K562 (cell line): ENCODE measurements at regions not wholly inside any gene's neighbourhood (a gene's known extent, or its start where the extent isn't known, plus 50 kb on each side); places are given as distances from the start of the nearest gene placed in this dataset.

Experiments
- ATAC-seq: fragments of 200-7000 bp; cut with Tn5 transposase; 3 replicates; pipeline ENCODE4 v1.9.1; 2020; ENCODE audit warnings: moderate library complexity
- BruUV-seq: library from RNA; stranded (reverse); fragments of 400-500 nt; replicated peaks from 2 replicates; lab custom pipeline; 2021; lab: Mats Ljungman, UMichigan
- CTCF ChIA-PET: fragments of 300-600 bp; formaldehyde crosslinking; extraction: SDS; loops from one replicate; lab custom pipeline; 2021; ENCODE audit warnings: low intra/inter-chr PET ratio; lab: Yijun Ruan, JAX
- POLR2A ChIA-PET: fragments of 300-600, 350-650 bp; sonication (Branson Sonifier 250); formaldehyde crosslinking; extraction: SDS; loops from one replicate; lab custom pipeline; 2021; ENCODE audit warnings: antibody characterized with exemption, inconsistent platforms; lab: Yijun Ruan, JAX
- DNase-seq, 4 experiments: peaks; one replicate each; pipeline versions ENCODE4 v3.0.0 to v3.0.0-alpha.2; 2011 to 2018; ENCODE audit warnings: low spot score in 3 of 4, mixed read lengths in 3 of 4; ENCODE audit errors: extremely low read depth in 1 of 4
- FAIRE-seq: peaks from 2 replicates; lab custom pipeline; 2011; peaks lifted over from hg19 to GRCh38; lab: Jason Lieb, UNC
- H2AFZ ChIP-seq: 2 replicates; pipeline ENCODE4 v1.6.0; 2011; ENCODE audit warnings: low read depth, low read length, control low read depth, inconsistent platforms
- H3K27ac ChIP-seq: fragments of 200-600 bp; 3 replicates; pipeline ENCODE4 v1.8.0; 2011; ENCODE audit warnings: low read depth, mild to moderate bottlenecking, control low read depth, inconsistent platforms, low read length, moderate library complexity, mixed read lengths; ENCODE audit errors: extremely low read depth
- H3K27me3 ChIP-seq, 2 experiments: fragments of 300-600 bp in 1 of 2; 2 replicates in 1 of 2; 3 replicates in 1 of 2; pipeline versions ENCODE4 v1.6.0 to v1.8.0; 2011; ENCODE audit warnings: inconsistent platforms in 2 of 2, low read length in 2 of 2, mild to moderate bottlenecking in 1 of 2, mixed read lengths in 1 of 2, moderate library complexity in 1 of 2; ENCODE audit not compliant: control insufficient read depth in 2 of 2, insufficient read depth in 2 of 2
- H3K36me3 ChIP-seq: fragments of 300-600 bp; 3 replicates; pipeline ENCODE4 v1.8.0; 2011; ENCODE audit warnings: mild to moderate bottlenecking, low read length, inconsistent platforms; ENCODE audit not compliant: control insufficient read depth, insufficient read depth
- H3K4me1 ChIP-seq, 2 experiments: fragments of 200-600 bp in 1 of 2; replicated peaks in 1 of 2; 2 replicates in 1 of 2; 3 replicates in 1 of 2; pipeline versions ENCODE4 v1.5.1 to v1.8.0; 2011; ENCODE audit warnings: inconsistent platforms in 2 of 2, low read length in 2 of 2, mild to moderate bottlenecking in 1 of 2, mixed read lengths in 1 of 2, moderate library complexity in 1 of 2; ENCODE audit not compliant: control insufficient read depth in 2 of 2, insufficient read depth in 2 of 2
- H3K4me2 ChIP-seq: 2 replicates; pipeline ENCODE4 v1.6.1; 2011; ENCODE audit warnings: low read length, control low read depth, inconsistent platforms, mixed read lengths; ENCODE audit not compliant: insufficient read depth
- H3K4me3 ChIP-seq: fragments of 200-600 bp; sonication (generic), shearing (Covaris generic); 2 replicates; pipeline ENCODE4 v1.5.1; 2016; ENCODE audit warnings: control low read depth, inconsistent platforms
- H3K79me2 ChIP-seq: fragments of 200-600 bp; 3 replicates; pipeline ENCODE4 v1.8.0; 2011; ENCODE audit warnings: low read length, inconsistent platforms; ENCODE audit not compliant: control insufficient read depth, insufficient read depth
- H3K9ac ChIP-seq, 2 experiments: 2 replicates each; pipeline versions ENCODE4 v1.6.0 to v1.6.1; 2011; ENCODE audit warnings: low read depth in 2 of 2, low read length in 2 of 2, control low read depth in 1 of 2, inconsistent platforms in 1 of 2, mild to moderate bottlenecking in 1 of 2, mixed read lengths in 1 of 2; ENCODE audit not compliant: insufficient read depth in 1 of 2
- H3K9me1 ChIP-seq: one replicate; pipeline ENCODE4 v1.6.0; 2011; ENCODE audit warnings: inconsistent platforms, mild to moderate bottlenecking, low read length, moderate library complexity; ENCODE audit not compliant: control insufficient read depth, insufficient read depth
- H3K9me3 ChIP-seq: replicated peaks from 2 replicates; pipeline ENCODE4 v1.5.1; 2011; ENCODE audit warnings: low read depth, low read length, inconsistent platforms; ENCODE audit not compliant: control insufficient read depth, insufficient read depth
- H4K20me1 ChIP-seq: replicated peaks from 2 replicates; pipeline ENCODE4 v1.6.1; 2011; ENCODE audit warnings: low read length, inconsistent platforms, mixed read lengths; ENCODE audit not compliant: control insufficient read depth, insufficient read depth
- CEBPG ChIP-seq, 3 experiments: fragments of 200-800 bp in 1 of 3; sonication (Bioruptor generic) in 1 of 3; sonication (generic) in 1 of 3; formaldehyde crosslinking in 1 of 3; IDR thresholded peaks in 2 of 3; conservative IDR thresholded peaks in 1 of 3; 2 replicates each; pipeline versions ENCODE4 v1.6.1 to v1.8.0; 2016 to 2022; ENCODE audit warnings: missing compliant biosample characterization in 2 of 3, missing genetic modification characterization in 2 of 3, mild to moderate bottlenecking in 1 of 3, missing genetic modification reagents in 1 of 3
- DNMT1 ChIP-seq: fragments of 450-650 bp; IDR thresholded peaks from 2 replicates; pipeline ENCODE4 v1.6.1; 2016; ENCODE audit warnings: antibody characterized with exemption, mild to moderate bottlenecking
- ERF ChIP-seq: fragments of 450-650 bp; formaldehyde crosslinking; IDR thresholded peaks from 2 replicates; pipeline ENCODE4 v1.4.0; 2020; ENCODE audit warnings: mild to moderate bottlenecking, mixed read lengths
- KAT7 ChIP-seq: sonication (generic); formaldehyde crosslinking; IDR thresholded peaks from 2 replicates; pipeline ENCODE4 v1.8.0; 2022; ENCODE audit warnings: missing genetic modification reagents, mild to moderate bottlenecking, borderline replicate concordance
- MEIS2 ChIP-seq: fragments of 450-650 bp; IDR thresholded peaks from 2 replicates; pipeline ENCODE4 v1.6.1; 2014; ENCODE audit warnings: mild to moderate bottlenecking; ENCODE audit not compliant: partially characterized antibody
- MTA2 ChIP-seq: fragments of 450-650 bp; IDR thresholded peaks from 2 replicates; pipeline ENCODE4 v1.6.1; 2016; ENCODE audit warnings: low read depth
- RAD21 ChIP-seq, 2 experiments: fragments of 250-450 bp in 1 of 2; fragments of 450-650 bp in 1 of 2; sonication (Bioruptor Pico) in 1 of 2; formaldehyde crosslinking in 1 of 2; IDR thresholded peaks in 1 of 2; conservative IDR thresholded peaks in 1 of 2; 2 replicates each; pipeline versions ENCODE4 v1.4.0 to v1.8.0; 2020 to 2022; ENCODE audit warnings: mild to moderate bottlenecking in 2 of 2, moderate library complexity in 1 of 2
- RHOXF2B ChIP-seq: fragments of 250-450 bp; sonication (Bioruptor Pico); conservative IDR thresholded peaks from 2 replicates; pipeline ENCODE4 v1.5.1; 2021
- SIN3A ChIP-seq, 2 experiments: fragments of 150-350 bp in 1 of 2; IDR thresholded peaks; 2 replicates each; pipeline ENCODE4 v1.6.1; 2011 to 2016; ENCODE audit warnings: borderline replicate concordance in 2 of 2, low read depth in 2 of 2, low read length in 2 of 2, mild to moderate bottlenecking in 2 of 2, moderate library complexity in 2 of 2; ENCODE audit not compliant: control insufficient read depth in 1 of 2
- SP2 ChIP-seq: IDR thresholded peaks from 2 replicates; pipeline ENCODE4 v1.6.1; 2011; ENCODE audit warnings: mild to moderate bottlenecking, low read depth, low read length, moderate library complexity; ENCODE audit not compliant: poor library complexity, severe bottlenecking; ENCODE audit errors: extremely low read depth
- TAL1 ChIP-seq: fragments of 450-650 bp; IDR thresholded peaks from 2 replicates; pipeline ENCODE4 v1.6.1; 2016; ENCODE audit warnings: mild to moderate bottlenecking
- TCF7L2 ChIP-seq: fragments of 150-350 bp; IDR thresholded peaks from 2 replicates; pipeline ENCODE4 v1.6.1; 2016; ENCODE audit warnings: low read depth, mild to moderate bottlenecking, low read length, moderate library complexity
- ZNF445 ChIP-seq: fragments of 250-450 bp; sonication (Bioruptor Pico); IDR thresholded peaks from 2 replicates; pipeline ENCODE4 v1.4.0; 2020; ENCODE audit warnings: low read depth, mild to moderate bottlenecking, moderate library complexity
- ZNF717 ChIP-seq: fragments of 250-450 bp; sonication (Bioruptor Pico); IDR thresholded peaks from 2 replicates; pipeline ENCODE4 v1.5.0; 2021
- WGBS: fragments of 100-300 bp; shearing (Covaris generic); methylation state at CpG from one replicate; pipeline ENCODE4 v1.1.6; 2016; ENCODE audit warnings: low coverage, mixed read lengths; ENCODE audit not compliant: insufficient coverage; ENCODE audit errors: missing lambda C conversion rate; 5-methylcytosine and 5-hydroxymethylcytosine counted together
- in situ Hi-C: fragments of 300-500 bp; cut with MboI; formaldehyde crosslinking; loops from 4 replicates; pipeline ENCODE4 v1.15.0; 2018; ENCODE audit warnings: inconsistent platforms, mixed read lengths
- intact Hi-C: fragments of 100-400 bp; cut with micrococcal nuclease; formaldehyde crosslinking; loops from 2 replicates; pipeline ENCODE4 v1.14.2; 2022
- TF ChIP-seq, protein P1 (sequence below): IDR thresholded peaks from 3 replicates; pipeline ENCODE4 v1.6.1; 2011; ENCODE audit warnings: borderline replicate concordance, mild to moderate bottlenecking; ENCODE audit not compliant: insufficient read length, insufficient read depth

GRCh38 chr4:138915756-138916155, 99.8 kb upstream of the NOCT start:
- H3K9ac ChIP-seq = no peak overlapping the region
- intact Hi-C loops (loop anchor here (5.0 kb wide), 1 partner anchor 358 kb away; no protein-coding TSS in a partner anchor), in situ Hi-C loops (no loop called here)
- H3K27me3 ChIP-seq = no peaks in the 10 kb centered on the region; a peak in 1 of 5 replicates
- POLR2A ChIA-PET = interaction anchor here (0.6 kb wide), 1 partner anchor 215 kb away, joined by 3 read pairs; no protein-coding TSS in a partner anchor
- no peak overlapping the region for H3K4me2 ChIP-seq
- no TSS peak for BruUV-seq
- no peak overlapping the region for H3K27ac ChIP-seq
- TF ChIP-seq TCF7L2 (no peak), TAL1 (no peak), ZNF717 (CRISPR knock-in tag) (no peak), DNMT1 (no peak)
- no peaks in the 10 kb centered on the region for H3K36me3 ChIP-seq
- no peaks in the 10 kb centered on the region for H4K20me1 ChIP-seq
- H3K9me3 ChIP-seq = no peaks in the 10 kb centered on the region
- ATAC-seq (no peak), DNase-seq (no peak), FAIRE-seq (no peak)
- H3K79me2 ChIP-seq = no peaks in the 10 kb centered on the region
- no peaks in the 10 kb centered on the region for H3K9me1 ChIP-seq
- no peak overlapping the region for H3K4me3 ChIP-seq
- no peak overlapping the region for H2AFZ ChIP-seq
- H3K4me1 ChIP-seq = peaks cover 5 to 17% of the 10 kb centered on the region in 2 experiments; a peak in 4 of 5 replicates
- CTCF ChIA-PET = no interaction called here

DNA sequence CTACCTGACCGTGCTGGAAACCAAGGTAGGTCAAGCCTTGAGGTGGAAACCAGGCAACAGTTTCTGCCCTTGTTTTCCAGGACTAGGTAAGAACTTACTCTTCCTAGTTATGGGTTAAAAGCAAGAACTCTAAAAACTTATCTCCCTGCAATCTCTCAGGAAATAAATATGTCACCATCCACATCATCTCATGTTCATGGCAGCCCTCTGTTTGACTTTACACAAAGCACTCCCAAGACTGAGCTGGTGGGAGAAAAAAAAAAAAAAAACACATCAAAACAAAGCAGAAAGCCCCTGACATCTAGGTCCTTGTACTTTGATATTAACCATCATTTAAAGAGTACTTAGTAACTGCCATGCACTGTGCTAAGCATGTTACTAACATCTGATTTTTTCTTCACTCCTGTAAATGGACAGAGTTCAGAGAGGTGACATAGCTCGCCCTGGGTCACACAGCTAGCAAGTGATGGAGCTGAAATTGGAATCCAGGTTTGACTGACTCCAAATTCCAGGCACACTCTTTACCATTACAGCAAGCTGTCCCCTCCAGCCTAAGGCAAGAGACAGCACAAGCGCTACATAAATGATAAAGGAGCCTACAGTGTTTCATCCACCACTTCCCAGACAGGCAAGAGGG, 102.8 kb upstream of the NOCT start:
- no TSS peak for BruUV-seq
- H3K9ac ChIP-seq = peak overlapping the region in 1 of 2 experiments; percentile 49; a peak in 1 of 4 replicates
- WGBS = 48% methylated on average over 3 of the region's 3 CpGs
- H3K9me1 ChIP-seq = no peaks in the 10 kb centered on the region
- H2AFZ ChIP-seq = peak overlapping the region; percentile 43; the same call in 1 of the 2 replicates
- DNase-seq (no peak), ATAC-seq (no peak), FAIRE-seq (no peak)
- no peaks in the 10 kb centered on the region; a peak in 1 of 5 replicates for H3K27me3 ChIP-seq
- ChIA-PET CTCF (no interaction called here), POLR2A (interaction anchor here (0.8 kb wide), 1 partner anchor 671 kb away, joined by 3 read pairs; no protein-coding TSS in a partner anchor)
- intact Hi-C loops = no loop called here
- H3K36me3 ChIP-seq = no peaks in the 10 kb centered on the region
- H4K20me1 ChIP-seq = no peaks in the 10 kb centered on the region
- in situ Hi-C loops = no loop called here
- no peaks in the 10 kb centered on the region for H3K79me2 ChIP-seq
- no peak overlapping the region for H3K27ac ChIP-seq
- peaks cover 10 to 24% of the 10 kb centered on the region in 2 experiments; a peak in 4 of 5 replicates for H3K4me1 ChIP-seq
- H3K4me3 ChIP-seq = no peak overlapping the region
- H3K9me3 ChIP-seq = no peaks in the 10 kb centered on the region
- no peak overlapping the region for H3K4me2 ChIP-seq
- TF ChIP-seq SIN3A (IDR thresholded peaks at IDR 0.05; ENCODE audit: borderline replicate concordance in 2 of 2, control insufficient read depth in 1 of 2, low read depth in 2 of 2, low read length in 2 of 2) = no peak
- TF ChIP-seq, protein P1, sequence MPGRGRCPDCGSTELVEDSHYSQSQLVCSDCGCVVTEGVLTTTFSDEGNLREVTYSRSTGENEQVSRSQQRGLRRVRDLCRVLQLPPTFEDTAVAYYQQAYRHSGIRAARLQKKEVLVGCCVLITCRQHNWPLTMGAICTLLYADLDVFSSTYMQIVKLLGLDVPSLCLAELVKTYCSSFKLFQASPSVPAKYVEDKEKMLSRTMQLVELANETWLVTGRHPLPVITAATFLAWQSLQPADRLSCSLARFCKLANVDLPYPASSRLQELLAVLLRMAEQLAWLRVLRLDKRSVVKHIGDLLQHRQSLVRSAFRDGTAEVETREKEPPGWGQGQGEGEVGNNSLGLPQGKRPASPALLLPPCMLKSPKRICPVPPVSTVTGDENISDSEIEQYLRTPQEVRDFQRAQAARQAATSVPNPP = no peak
- no peak for TF ChIP-seq RHOXF2B (CRISPR knock-in tag)
- peak; percentile 90 for TF ChIP-seq MEIS2
- TF ChIP-seq KAT7 (CRISPR knock-in tag) = no peak
- no peak for TF ChIP-seq MTA2
- no peak for TF ChIP-seq CEBPG (CRISPR knock-in tag; IDR thresholded peaks at IDR 0.05)
- TF ChIP-seq CEBPG (tag; conservative IDR thresholded peaks at IDR 0.05 in 1 of 2, IDR thresholded peaks at IDR 0.05 in 1 of 2) = no peak
- TF ChIP-seq RAD21 (CRISPR knock-in tag; conservative IDR thresholded peaks at IDR 0.05 in 1 of 2, IDR thresholded peaks at IDR 0.05 in 1 of 2) = no peak
- TF ChIP-seq ZNF445 (CRISPR knock-in tag) = no peak
- TF ChIP-seq ERF = no peak
- no peak for TF ChIP-seq SP2
